ENCODE measurements at regions not wholly inside any gene's neighbourhood (a gene's known extent, or its start where the extent isn't known, plus 50 kb on each side); places are given as distances from the start of the nearest gene placed in this dataset.

DNA sequence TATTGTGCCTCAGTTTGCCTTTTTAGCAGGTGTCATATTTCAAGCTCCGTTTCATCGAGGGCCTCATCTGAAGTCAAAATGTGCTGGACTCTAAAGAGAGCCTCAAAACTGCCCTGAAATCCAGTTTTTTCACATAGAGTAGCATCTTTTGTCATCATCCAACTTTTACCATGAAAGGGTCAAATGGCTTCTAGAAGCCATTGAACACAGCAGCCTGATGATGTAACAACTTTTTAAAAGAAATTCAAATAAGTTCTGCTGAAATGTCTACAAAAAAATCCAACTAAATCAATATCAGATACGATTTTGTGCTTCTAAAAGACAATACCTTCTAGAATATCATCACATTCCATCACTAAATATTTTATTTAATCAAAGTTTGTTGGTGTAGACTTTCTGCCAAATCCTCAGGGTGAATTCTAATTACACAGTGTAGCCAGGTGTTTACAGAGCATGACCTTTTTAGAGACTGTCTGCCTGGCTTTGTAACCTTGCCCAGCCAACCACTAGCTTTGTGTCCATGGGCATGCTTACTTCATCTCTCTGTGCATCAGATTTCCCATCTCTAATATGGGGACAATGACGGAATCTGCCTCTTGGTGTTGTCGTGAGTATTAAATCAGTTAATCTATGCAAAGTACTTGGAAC is 505.0 kb downstream of the EBF1 start:
- H3K4me3 ChIP-seq: no peak overlapping the region
- TF ChIP-seq POLR2AphosphoS5 (IDR thresholded peaks at IDR 0.05) (no peak), EP300 (IDR thresholded peaks at IDR 0.05) (no peak), POLR2A (IDR thresholded peaks at IDR 0.05) (no peak)
- TF ChIP-seq, protein P1, sequence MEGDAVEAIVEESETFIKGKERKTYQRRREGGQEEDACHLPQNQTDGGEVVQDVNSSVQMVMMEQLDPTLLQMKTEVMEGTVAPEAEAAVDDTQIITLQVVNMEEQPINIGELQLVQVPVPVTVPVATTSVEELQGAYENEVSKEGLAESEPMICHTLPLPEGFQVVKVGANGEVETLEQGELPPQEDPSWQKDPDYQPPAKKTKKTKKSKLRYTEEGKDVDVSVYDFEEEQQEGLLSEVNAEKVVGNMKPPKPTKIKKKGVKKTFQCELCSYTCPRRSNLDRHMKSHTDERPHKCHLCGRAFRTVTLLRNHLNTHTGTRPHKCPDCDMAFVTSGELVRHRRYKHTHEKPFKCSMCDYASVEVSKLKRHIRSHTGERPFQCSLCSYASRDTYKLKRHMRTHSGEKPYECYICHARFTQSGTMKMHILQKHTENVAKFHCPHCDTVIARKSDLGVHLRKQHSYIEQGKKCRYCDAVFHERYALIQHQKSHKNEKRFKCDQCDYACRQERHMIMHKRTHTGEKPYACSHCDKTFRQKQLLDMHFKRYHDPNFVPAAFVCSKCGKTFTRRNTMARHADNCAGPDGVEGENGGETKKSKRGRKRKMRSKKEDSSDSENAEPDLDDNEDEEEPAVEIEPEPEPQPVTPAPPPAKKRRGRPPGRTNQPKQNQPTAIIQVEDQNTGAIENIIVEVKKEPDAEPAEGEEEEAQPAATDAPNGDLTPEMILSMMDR (IDR thresholded peaks at IDR 0.05): no peak
- H3K27ac ChIP-seq: no peak overlapping the region
- H3K4me1 ChIP-seq: no peaks in the 10 kb centered on the region
- 61% methylated on average over 5 of the region's 5 CpGs for WGBS
- DNase-seq (ENCODE audit: low spot score in 2 of 2): no peak
- H3K36me3 ChIP-seq: no peaks in the 10 kb centered on the region
- H3K27me3 ChIP-seq: no peaks in the 10 kb centered on the region
- H3K9me3 ChIP-seq: no peaks in the 10 kb centered on the region

DNA sequence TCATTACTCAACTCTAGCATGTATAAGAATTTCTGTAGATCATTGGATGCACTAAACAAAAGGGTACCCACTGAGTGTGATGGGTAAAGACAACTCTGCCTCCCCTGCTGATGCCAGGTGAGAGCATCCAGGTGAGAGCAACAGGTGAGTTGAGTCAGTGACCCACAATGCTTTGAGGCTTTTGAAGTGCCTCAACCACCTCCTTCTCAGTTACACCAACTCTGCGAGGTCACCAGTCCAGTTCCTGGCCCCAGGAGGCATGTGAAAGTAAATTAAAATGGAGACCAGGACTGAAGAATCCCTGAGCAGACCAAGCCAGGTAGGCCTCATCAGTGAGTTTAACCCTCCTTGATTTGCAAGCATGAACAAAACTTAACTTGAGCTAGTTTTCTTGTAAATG is 505.8 kb downstream of the EBF1 start:
- no peaks in the 10 kb centered on the region for H3K36me3 ChIP-seq
- TF ChIP-seq, protein P1 (IDR thresholded peaks at IDR 0.05): no peak
- no peak for TF ChIP-seq POLR2A (IDR thresholded peaks at IDR 0.05)
- no peak for TF ChIP-seq EP300 (IDR thresholded peaks at IDR 0.05)
- TF ChIP-seq POLR2AphosphoS5 (IDR thresholded peaks at IDR 0.05): no peak
- DNase-seq (ENCODE audit: low spot score in 2 of 2): no peak
- H3K4me1 ChIP-seq: no peaks in the 10 kb centered on the region
- H3K27ac ChIP-seq: no peak overlapping the region
- H3K4me3 ChIP-seq: no peak overlapping the region
- 92% methylated on average over 1 of the region's 1 CpG for WGBS
- no peaks in the 10 kb centered on the region for H3K9me3 ChIP-seq
- H3K27me3 ChIP-seq: no peaks in the 10 kb centered on the region

DNA sequence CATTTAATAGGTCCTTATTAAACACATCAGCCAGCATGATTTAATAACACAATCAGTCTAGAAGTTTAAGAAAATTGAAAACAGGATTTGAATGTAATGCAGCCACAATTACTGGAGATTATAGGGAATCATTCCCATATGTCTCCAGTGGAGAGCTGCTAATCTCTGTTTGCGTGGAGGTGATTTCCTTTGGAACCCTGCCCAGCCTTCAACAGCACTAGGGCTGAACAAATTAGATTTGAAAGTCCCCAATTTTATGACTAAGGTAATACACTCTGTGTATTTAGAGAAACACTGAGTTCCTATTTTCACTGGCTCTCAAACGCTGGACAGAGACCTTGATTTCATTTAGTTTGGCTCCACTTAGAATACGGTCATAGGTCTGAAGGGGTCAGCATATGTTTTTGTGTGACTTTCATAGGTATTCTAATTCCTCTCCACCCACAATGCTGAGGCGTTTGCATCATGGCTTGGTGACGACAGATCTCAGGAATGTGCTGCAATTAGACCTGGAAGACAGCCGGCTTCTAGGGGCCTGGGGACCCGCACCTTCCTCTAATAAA is 508.3 kb downstream of the EBF1 start:
- Histone ChIP-seq H3K4me3 (no peak overlapping the region), H3K27ac (no peak overlapping the region), H3K9me3 (no peaks in the 10 kb centered on the region), H3K4me1 (no peaks in the 10 kb centered on the region), H3K36me3 (no peaks in the 10 kb centered on the region), H3K27me3 (peaks cover 4% of the 10 kb centered on the region)
- DNase-seq (ENCODE audit: low spot score in 2 of 2): no peak
- 17% methylated on average over 7 of the region's 7 CpGs for WGBS
- TF ChIP-seq, protein P1 (IDR thresholded peaks at IDR 0.05): no peak
- no peak for TF ChIP-seq POLR2A (IDR thresholded peaks at IDR 0.05)
- TF ChIP-seq POLR2AphosphoS5 (IDR thresholded peaks at IDR 0.05): no peak
- no peak for TF ChIP-seq EP300 (IDR thresholded peaks at IDR 0.05)

DNA sequence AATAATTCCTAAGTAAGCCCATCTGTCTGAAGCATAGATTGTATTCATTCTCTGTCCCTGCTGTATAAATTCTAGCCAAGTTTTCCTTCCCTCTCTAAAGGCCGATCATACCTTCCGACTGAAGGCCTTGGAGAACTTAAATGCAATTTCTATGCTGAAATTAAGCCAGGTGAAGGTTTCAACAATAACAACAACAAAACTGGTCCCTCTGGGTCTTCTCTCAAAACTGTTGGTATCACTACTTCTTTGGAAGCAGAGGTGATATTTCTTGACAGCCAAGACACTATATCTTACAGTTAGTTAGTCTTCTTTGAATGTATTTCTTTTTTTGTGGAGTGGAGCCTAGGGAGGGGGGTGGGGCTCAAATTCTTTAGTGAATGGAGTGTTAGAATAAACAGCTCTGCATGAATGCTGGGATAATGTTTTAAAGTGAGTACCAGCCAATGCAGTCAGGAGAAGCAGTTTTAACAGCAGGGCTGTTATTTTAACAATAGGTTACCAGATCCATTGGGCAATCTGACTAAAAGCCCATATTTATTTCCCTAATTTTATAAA is 508.9 kb downstream of the EBF1 start:
- no peaks in the 10 kb centered on the region for H3K36me3 ChIP-seq
- DNase-seq (ENCODE audit: low spot score in 2 of 2): no peak
- H3K9me3 ChIP-seq: no peaks in the 10 kb centered on the region
- H3K27me3 ChIP-seq: peaks cover 4% of the 10 kb centered on the region
- H3K27ac ChIP-seq: no peak overlapping the region
- H3K4me3 ChIP-seq: no peak overlapping the region
- 93% methylated on average over 2 of the region's 2 CpGs for WGBS
- TF ChIP-seq POLR2AphosphoS5 (IDR thresholded peaks at IDR 0.05) (no peak), EP300 (IDR thresholded peaks at IDR 0.05) (no peak), POLR2A (IDR thresholded peaks at IDR 0.05) (no peak)
- TF ChIP-seq, protein P1 (IDR thresholded peaks at IDR 0.05): no peak
- no peaks in the 10 kb centered on the region for H3K4me1 ChIP-seq

DNA sequence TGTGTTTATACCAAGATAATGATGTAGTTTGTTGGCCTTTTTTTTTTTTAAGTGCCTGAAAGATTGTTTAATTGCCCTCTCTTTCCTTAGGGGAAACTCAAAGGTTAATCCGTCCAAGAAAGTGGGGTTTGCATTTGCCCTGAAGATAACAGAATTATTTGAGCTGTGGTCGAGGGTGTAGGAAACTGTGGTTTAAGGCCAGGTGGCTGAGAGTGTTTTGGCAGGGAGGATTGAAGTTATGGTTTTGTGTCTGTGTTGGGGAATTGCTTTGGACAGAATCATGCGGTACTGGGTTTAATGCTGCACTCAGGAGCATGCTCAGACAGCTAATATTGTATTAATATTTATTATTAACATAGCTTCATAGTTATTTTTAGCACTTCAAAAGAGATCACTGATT is 509.8 kb downstream of the EBF1 start:
- H3K27ac ChIP-seq: no peak overlapping the region

More for the DNA sequence above, 509.8 kb downstream of the EBF1 start:
- TF ChIP-seq EP300 (IDR thresholded peaks at IDR 0.05) (no peak), POLR2AphosphoS5 (IDR thresholded peaks at IDR 0.05) (no peak), POLR2A (IDR thresholded peaks at IDR 0.05) (no peak)
- TF ChIP-seq, protein P1 (IDR thresholded peaks at IDR 0.05): no peak
- no peaks in the 10 kb centered on the region for H3K9me3 ChIP-seq
- H3K36me3 ChIP-seq: no peaks in the 10 kb centered on the region
- H3K4me3 ChIP-seq: no peak overlapping the region
- 44% methylated on average over 3 of the region's 3 CpGs for WGBS
- peaks cover 4% of the 10 kb centered on the region for H3K27me3 ChIP-seq
- H3K4me1 ChIP-seq: no peaks in the 10 kb centered on the region
- DNase-seq (ENCODE audit: low spot score in 2 of 2): no peak
